ENCODE measurements at regions not wholly inside any gene's neighbourhood (a gene's known extent, or its start where the extent isn't known, plus 50 kb on each side); places are given as distances from the start of the nearest gene placed in this dataset.

DNA sequence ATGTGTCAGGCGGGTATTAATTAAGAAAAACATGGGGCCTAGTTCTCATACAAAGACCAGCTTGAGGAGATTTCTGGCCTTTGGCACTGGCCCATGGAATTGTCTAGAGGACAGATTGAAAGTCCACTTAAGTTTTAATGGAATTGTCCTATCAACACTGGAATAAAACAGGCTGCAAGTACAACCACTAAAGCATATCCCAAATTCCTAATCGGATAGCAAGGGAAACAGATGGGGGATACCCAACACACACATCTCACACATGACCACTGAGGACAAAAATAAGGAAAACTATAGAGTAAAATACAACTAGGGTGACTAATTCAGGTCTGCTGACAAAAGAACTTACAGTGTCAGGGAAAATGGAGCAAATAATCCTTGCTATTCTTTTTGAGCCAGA is 167.8 kb downstream of the GASK1B start:
- CTCF ChIA-PET: no interaction called here

DNA sequence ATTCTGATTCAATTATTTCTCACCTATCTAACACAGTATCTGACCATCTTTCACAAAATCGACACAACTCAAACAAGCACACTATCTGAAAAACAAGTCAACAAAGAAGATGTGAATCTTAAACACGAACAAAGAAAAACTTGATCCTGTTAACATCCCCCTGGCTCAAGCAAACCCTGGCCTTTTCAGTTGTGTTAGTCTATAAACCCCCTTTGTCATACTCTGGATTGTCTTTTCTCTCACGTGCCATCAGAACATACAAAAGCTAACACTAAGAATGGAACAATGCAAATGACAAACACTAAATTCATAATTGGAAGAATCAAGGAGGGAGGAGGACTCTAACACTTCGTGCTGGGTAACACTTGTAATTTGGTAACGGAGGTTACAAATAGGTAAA is 168.7 kb downstream of the GASK1B start:
- Histone ChIP-seq H3K4me3 (ENCODE audit: low read length) (no peak overlapping the region), H3K79me2 (ENCODE audit: low read length) (no peaks in the 10 kb centered on the region), H3K36me3 (ENCODE audit: low read depth, low read length) (no peaks in the 10 kb centered on the region), H3K4me2 (ENCODE audit: low read length) (no peak overlapping the region), H2AFZ (ENCODE audit: low read length) (no peak overlapping the region), H3K4me1 (ENCODE audit: insufficient read depth, low read length) (peaks cover 5% of the 10 kb centered on the region), H3K9me3 (ENCODE audit: low read length) (no peaks in the 10 kb centered on the region), H3F3A (ENCODE audit: low read length, unreplicated experiment) (no peaks in the 10 kb centered on the region), H3K27ac (ENCODE audit: low read length) (no peak overlapping the region), H3K9me2 (replicated peaks; ENCODE audit: low read length) (no peaks in the 10 kb centered on the region), H3K9ac (ENCODE audit: low read length) (no peak overlapping the region), H4K20me1 (ENCODE audit: low read length) (no peaks in the 10 kb centered on the region), H3K27me3 (ENCODE audit: low read length) (no peaks in the 10 kb centered on the region)
- no TSS peak for BruUV-seq (replicated peaks)
- intact Hi-C loops (cut with micrococcal nuclease): no loop called here
- TF ChIP-seq EZH2 (IDR thresholded peaks at IDR 0.05; ENCODE audit: low read length, unreplicated experiment) (no peak), CTCF (conservative IDR thresholded peaks at IDR 0.05; ENCODE audit: low read depth, low read length) (no peak), EZH2phosphoT487 (IDR thresholded peaks at IDR 0.05; ENCODE audit: borderline replicate concordance, low read length) (no peak)
- DNase-seq (no peak), ATAC-seq (no peak)
- POLR2A ChIA-PET (ENCODE audit: unreplicated experiment): no interaction called here
- CTCF ChIA-PET: no interaction called here

More for the DNA sequence above, 167.8 kb downstream of the GASK1B start:
- Histone ChIP-seq H3K4me2 (ENCODE audit: low read length) (no peak overlapping the region), H3K27me3 (ENCODE audit: low read length) (no peaks in the 10 kb centered on the region), H3K36me3 (ENCODE audit: low read depth, low read length) (no peaks in the 10 kb centered on the region), H3K9me3 (ENCODE audit: low read length) (no peaks in the 10 kb centered on the region), H3F3A (ENCODE audit: low read length, unreplicated experiment) (no peaks in the 10 kb centered on the region), H3K9me2 (replicated peaks; ENCODE audit: low read length) (no peaks in the 10 kb centered on the region), H3K79me2 (ENCODE audit: low read length) (no peaks in the 10 kb centered on the region), H3K9ac (ENCODE audit: low read length) (no peak overlapping the region), H4K20me1 (ENCODE audit: low read length) (no peaks in the 10 kb centered on the region), H3K27ac (ENCODE audit: low read length) (no peak overlapping the region), H3K4me1 (ENCODE audit: insufficient read depth, low read length) (no peaks in the 10 kb centered on the region; the same call in 1 of the 2 replicates), H3K4me3 (ENCODE audit: low read length) (no peak overlapping the region), H2AFZ (ENCODE audit: low read length) (no peak overlapping the region)
- TF ChIP-seq CTCF (conservative IDR thresholded peaks at IDR 0.05; ENCODE audit: low read depth, low read length) (no peak), EZH2phosphoT487 (IDR thresholded peaks at IDR 0.05; ENCODE audit: borderline replicate concordance, low read length) (no peak), EZH2 (IDR thresholded peaks at IDR 0.05; ENCODE audit: low read length, unreplicated experiment) (no peak)
- no TSS peak for BruUV-seq (replicated peaks)
- POLR2A ChIA-PET (ENCODE audit: unreplicated experiment): no interaction called here
- intact Hi-C loops (cut with micrococcal nuclease): no loop called here
- ATAC-seq: no peak
- no peak for DNase-seq

- CTCF ChIA-PET: no interaction called here
- H3K27me3 ChIP-seq (ENCODE audit: low read length): no peaks in the 10 kb centered on the region
- no peak overlapping the region for H3K4me2 ChIP-seq (ENCODE audit: low read length)
- no peak overlapping the region for H3K27ac ChIP-seq (ENCODE audit: low read length)
- H2AFZ ChIP-seq (ENCODE audit: low read length): no peak overlapping the region
- H3K79me2 ChIP-seq (ENCODE audit: low read length): no peaks in the 10 kb centered on the region
- peaks cover 5% of the 10 kb centered on the region for H3K4me1 ChIP-seq (ENCODE audit: insufficient read depth, low read length)
- H4K20me1 ChIP-seq (ENCODE audit: low read length): no peaks in the 10 kb centered on the region
- no peak overlapping the region for H3K9ac ChIP-seq (ENCODE audit: low read length)
- no peaks in the 10 kb centered on the region for H3K9me2 ChIP-seq (replicated peaks; ENCODE audit: low read length)
- H3F3A ChIP-seq (ENCODE audit: low read length, unreplicated experiment): no peaks in the 10 kb centered on the region
- H3K4me3 ChIP-seq (ENCODE audit: low read length): no peak overlapping the region
- no peaks in the 10 kb centered on the region for H3K36me3 ChIP-seq (ENCODE audit: low read depth, low read length)
- TF ChIP-seq CTCF (conservative IDR thresholded peaks at IDR 0.05; ENCODE audit: low read depth, low read length) (no peak), EZH2phosphoT487 (IDR thresholded peaks at IDR 0.05; ENCODE audit: borderline replicate concordance, low read length) (no peak), EZH2 (IDR thresholded peaks at IDR 0.05; ENCODE audit: low read length, unreplicated experiment) (no peak)
- ATAC-seq: no peak
- POLR2A ChIA-PET (ENCODE audit: unreplicated experiment): no interaction called here
- no peak for DNase-seq
- no peaks in the 10 kb centered on the region for H3K9me3 ChIP-seq (ENCODE audit: low read length)
- no TSS peak for BruUV-seq (replicated peaks)
- intact Hi-C loops (cut with micrococcal nuclease): no loop called here
Measured at GRCh38 chr4:158003212-158003611, 169.6 kb downstream of the GASK1B start.
